ENCODE measurements at regions not wholly inside any gene's neighbourhood (a gene's known extent, or its start where the extent isn't known, plus 50 kb on each side); places are given as distances from the start of the nearest gene placed in this dataset.
"Not testable (repeated sequence)": the region's sequence is repeated elsewhere in the genome, so short reads cannot be mapped to it uniquely, and the experiment has no call there.

DNA sequence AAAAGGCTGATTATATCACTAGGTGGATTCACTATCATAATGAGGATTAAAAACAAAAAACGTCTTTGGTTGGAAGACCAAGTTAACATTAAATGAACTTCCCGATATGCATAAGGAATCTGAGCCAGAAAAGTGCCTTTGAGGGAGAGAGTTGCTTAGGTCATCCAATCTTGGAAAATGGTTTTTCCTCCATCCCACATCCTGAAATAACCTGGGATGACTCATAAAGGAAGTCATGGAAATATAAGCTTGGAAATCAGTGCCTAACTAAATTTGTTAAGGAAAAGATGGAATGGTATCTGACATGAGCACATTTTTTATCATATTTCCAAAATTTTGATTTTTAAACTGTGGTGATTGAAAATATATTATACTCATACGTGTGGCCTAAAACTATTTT is 66.0 kb downstream of the KBTBD8 start:
- no peak for DNase-seq (ENCODE audit: extremely low read depth, low read depth)
- TF ChIP-seq, protein P1, sequence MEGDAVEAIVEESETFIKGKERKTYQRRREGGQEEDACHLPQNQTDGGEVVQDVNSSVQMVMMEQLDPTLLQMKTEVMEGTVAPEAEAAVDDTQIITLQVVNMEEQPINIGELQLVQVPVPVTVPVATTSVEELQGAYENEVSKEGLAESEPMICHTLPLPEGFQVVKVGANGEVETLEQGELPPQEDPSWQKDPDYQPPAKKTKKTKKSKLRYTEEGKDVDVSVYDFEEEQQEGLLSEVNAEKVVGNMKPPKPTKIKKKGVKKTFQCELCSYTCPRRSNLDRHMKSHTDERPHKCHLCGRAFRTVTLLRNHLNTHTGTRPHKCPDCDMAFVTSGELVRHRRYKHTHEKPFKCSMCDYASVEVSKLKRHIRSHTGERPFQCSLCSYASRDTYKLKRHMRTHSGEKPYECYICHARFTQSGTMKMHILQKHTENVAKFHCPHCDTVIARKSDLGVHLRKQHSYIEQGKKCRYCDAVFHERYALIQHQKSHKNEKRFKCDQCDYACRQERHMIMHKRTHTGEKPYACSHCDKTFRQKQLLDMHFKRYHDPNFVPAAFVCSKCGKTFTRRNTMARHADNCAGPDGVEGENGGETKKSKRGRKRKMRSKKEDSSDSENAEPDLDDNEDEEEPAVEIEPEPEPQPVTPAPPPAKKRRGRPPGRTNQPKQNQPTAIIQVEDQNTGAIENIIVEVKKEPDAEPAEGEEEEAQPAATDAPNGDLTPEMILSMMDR (IDR thresholded peaks at IDR 0.05; ENCODE audit: low read depth, low read length) = no peak

DNA sequence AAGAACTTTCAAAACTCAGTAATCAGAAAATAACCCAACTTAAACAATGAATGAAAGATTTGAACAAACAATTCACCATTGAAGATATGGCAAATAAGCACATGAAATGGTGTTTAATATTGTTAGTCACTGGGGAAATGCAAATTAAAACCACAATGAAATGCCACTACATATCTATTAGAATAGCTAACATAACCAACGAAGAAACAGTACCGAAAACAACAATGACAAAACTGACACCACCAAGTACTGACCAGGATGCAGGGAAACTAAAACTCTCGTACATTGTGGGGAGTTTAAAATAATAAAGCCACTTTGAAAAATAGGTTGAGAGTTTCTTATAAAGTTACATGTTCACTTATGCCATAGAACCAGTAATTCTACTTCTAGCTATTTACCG is 69.1 kb downstream of the KBTBD8 start:
- DNase-seq (ENCODE audit: extremely low read depth, low read depth) = no peak
- TF ChIP-seq, protein P1 (IDR thresholded peaks at IDR 0.05; ENCODE audit: low read depth, low read length) = no peak

- not testable (repeated sequence) for DNase-seq (ENCODE audit: extremely low read depth, low read depth)
These were observed 74.5 kb downstream of the KBTBD8 start for GRCh38 chr3:67072640-67073039.

- TF ChIP-seq, protein P1 (IDR thresholded peaks at IDR 0.05; ENCODE audit: low read depth, low read length) = no peak
- DNase-seq (ENCODE audit: extremely low read depth, low read depth) = no peak
These were observed 75.7 kb downstream of the KBTBD8 start for GRCh38 chr3:67073812-67074211.

DNA sequence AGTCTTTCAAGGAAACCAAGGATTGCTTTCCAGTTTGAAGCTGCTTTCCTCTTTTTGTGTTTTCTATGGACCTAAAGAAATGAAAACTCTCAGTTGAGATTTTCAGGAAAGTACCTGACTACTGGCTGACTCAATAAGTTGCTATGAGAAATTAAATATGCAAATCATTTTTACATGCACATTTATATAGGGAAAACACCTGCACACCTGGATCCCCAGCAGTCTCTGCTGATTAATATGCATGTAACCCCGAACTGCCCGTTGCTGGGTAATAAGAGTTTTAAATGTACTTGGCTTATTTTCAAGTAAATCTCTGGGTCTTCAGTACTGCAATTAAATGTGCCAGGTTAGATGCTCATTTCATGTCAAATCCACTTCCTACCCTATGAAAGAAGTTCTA is 77.2 kb downstream of the KBTBD8 start:
- DNase-seq (ENCODE audit: extremely low read depth, low read depth) = no peak
- TF ChIP-seq, protein P1 (IDR thresholded peaks at IDR 0.05; ENCODE audit: low read depth, low read length) = no peak

- no peak for DNase-seq (ENCODE audit: extremely low read depth, low read depth)
- TF ChIP-seq, protein P1 (IDR thresholded peaks at IDR 0.05; ENCODE audit: low read depth, low read length) = no peak
These were observed 78.5 kb downstream of the KBTBD8 start for GRCh38 chr3:67076607-67077006.

DNA sequence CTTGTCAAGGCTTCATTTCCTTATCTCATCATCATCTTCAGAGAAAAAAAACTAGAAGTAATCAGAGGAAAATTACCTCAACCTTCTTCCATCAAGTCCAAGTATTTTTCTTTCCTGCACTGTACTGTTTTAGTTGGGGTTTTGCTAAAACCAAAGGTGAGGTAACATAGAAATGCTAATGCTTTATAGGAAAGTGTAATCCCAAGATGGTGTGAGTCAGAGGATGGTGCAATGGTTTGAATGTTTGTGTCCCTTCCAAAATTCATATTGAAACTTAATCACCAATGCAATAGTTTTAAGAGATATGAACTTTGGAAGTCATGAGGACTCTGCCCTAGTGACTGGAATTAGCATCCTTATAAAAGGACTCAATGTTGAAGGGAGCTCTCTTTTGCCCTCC is 79.5 kb downstream of the KBTBD8 start:
- no peak for DNase-seq (ENCODE audit: extremely low read depth, low read depth)
- TF ChIP-seq, protein P1 (IDR thresholded peaks at IDR 0.05; ENCODE audit: low read depth, low read length) = no peak

DNA sequence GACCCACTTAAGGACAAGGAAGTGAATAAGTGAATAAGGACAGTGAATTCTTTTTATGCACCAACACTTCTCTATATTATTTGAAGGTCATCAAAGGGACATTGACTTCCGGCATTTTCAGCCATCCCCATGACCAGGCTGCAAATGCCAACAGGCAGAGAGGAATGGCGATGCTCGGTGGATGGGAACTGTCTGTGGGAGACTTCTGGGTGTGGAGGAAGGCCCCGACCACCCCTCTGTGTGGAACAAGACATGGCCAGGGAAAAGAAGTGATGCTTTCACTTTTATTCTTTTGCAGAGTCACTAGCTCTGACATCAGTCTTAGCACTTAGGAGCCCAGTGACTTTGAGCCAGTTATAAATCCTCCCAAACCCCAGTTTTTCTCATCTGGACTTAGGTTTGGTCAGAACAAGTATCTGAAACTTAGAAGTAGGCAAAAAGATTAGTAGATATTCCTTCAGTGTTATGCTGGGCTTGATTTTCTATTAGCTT is 84.5 kb downstream of the KBTBD8 start:
- DNase-seq (ENCODE audit: extremely low read depth, low read depth) = no peak
- TF ChIP-seq, protein P1 (IDR thresholded peaks at IDR 0.05; ENCODE audit: low read depth, low read length) = no peak
